ENCODE measurements at regions not wholly inside any gene's neighbourhood (a gene's known extent, or its start where the extent isn't known, plus 50 kb on each side); places are given as distances from the start of the nearest gene placed in this dataset.

DNA sequence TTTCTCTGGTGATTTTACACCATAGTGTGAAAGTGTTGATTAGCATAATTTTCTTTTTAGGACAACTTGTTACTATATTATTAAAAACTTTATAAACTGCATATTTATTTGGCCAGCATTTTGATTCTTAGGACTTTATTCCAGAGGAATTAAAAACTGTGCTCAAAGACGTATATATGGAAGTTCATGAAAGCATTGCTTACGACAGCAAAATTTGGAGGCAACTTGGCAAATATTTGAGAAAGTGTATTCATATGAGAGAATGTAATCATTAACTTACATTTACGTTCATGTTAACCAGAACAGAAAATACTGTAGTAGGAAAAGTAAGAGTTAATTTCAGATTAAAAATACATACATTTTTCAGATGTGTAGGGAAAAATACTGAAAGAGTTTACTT is 203.1 kb downstream of the JCAD start:
- no peaks in the 10 kb centered on the region for H3K4me1 ChIP-seq (ENCODE audit: low read depth, poor library complexity, severe bottlenecking)

GRCh38 chr10:29853913-29854312 is 205.5 kb downstream of the JCAD start:
- no peak overlapping the region for H3K4me3 ChIP-seq (IDR thresholded peaks at IDR 0.05; ENCODE audit: insufficient read depth, low read depth, low read length)
- no peak overlapping the region for H3K9ac ChIP-seq
- H3K36me3 ChIP-seq (ENCODE audit: insufficient read depth), result no peaks in the 10 kb centered on the region
- no peak overlapping the region for H3K4me2 ChIP-seq
- H3K4me1 ChIP-seq (ENCODE audit: low read depth, poor library complexity, severe bottlenecking), result no peaks in the 10 kb centered on the region
- no peaks in the 10 kb centered on the region for H3K79me2 ChIP-seq (ENCODE audit: insufficient read depth, low read depth)
- TF ChIP-seq, protein P1, sequence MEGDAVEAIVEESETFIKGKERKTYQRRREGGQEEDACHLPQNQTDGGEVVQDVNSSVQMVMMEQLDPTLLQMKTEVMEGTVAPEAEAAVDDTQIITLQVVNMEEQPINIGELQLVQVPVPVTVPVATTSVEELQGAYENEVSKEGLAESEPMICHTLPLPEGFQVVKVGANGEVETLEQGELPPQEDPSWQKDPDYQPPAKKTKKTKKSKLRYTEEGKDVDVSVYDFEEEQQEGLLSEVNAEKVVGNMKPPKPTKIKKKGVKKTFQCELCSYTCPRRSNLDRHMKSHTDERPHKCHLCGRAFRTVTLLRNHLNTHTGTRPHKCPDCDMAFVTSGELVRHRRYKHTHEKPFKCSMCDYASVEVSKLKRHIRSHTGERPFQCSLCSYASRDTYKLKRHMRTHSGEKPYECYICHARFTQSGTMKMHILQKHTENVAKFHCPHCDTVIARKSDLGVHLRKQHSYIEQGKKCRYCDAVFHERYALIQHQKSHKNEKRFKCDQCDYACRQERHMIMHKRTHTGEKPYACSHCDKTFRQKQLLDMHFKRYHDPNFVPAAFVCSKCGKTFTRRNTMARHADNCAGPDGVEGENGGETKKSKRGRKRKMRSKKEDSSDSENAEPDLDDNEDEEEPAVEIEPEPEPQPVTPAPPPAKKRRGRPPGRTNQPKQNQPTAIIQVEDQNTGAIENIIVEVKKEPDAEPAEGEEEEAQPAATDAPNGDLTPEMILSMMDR (conservative IDR thresholded peaks at IDR 0.05; ENCODE audit: low read depth, low read length), result no peak
- no peak overlapping the region for H3K27ac ChIP-seq
- H2AFZ ChIP-seq (ENCODE audit: low read depth), result no peak overlapping the region
- no peaks in the 10 kb centered on the region for H4K20me1 ChIP-seq (ENCODE audit: insufficient read depth)
- H3K27me3 ChIP-seq (ENCODE audit: insufficient read depth, low read depth), result no peaks in the 10 kb centered on the region

More for the DNA sequence above, 203.1 kb downstream of the JCAD start:
- H3K4me2 ChIP-seq, result no peak overlapping the region
- H3K9ac ChIP-seq, result no peak overlapping the region
- no peaks in the 10 kb centered on the region for H3K27me3 ChIP-seq (ENCODE audit: insufficient read depth, low read depth)
- no peak overlapping the region for H3K4me3 ChIP-seq (IDR thresholded peaks at IDR 0.05; ENCODE audit: insufficient read depth, low read depth, low read length)
- TF ChIP-seq, protein P1 (conservative IDR thresholded peaks at IDR 0.05; ENCODE audit: low read depth, low read length), result no peak
- no peaks in the 10 kb centered on the region for H4K20me1 ChIP-seq (ENCODE audit: insufficient read depth)
- no peak overlapping the region for H3K27ac ChIP-seq
- H2AFZ ChIP-seq (ENCODE audit: low read depth), result no peak overlapping the region
- H3K79me2 ChIP-seq (ENCODE audit: insufficient read depth, low read depth), result no peaks in the 10 kb centered on the region
- no peaks in the 10 kb centered on the region for H3K36me3 ChIP-seq (ENCODE audit: insufficient read depth)

DNA sequence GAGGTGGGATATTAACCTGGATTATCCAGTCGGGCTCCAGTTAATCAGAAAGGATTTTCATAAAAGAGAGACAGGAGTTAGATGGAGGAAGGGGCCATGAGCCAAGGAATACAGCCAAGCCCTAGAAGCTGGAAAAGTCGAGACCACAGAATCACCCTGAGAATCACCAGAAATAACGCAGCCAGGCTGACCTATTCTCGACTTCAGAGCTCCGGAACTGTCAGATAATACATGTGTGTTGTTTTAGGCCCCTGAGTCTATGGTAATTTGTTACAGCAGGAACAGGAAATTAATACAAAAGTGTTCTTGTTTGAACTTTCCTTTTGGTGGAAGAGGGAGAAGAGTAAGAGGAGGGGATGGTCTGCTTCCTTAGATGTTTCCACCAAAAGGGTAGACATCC is 208.1 kb downstream of the JCAD start:
- Histone ChIP-seq H3K36me3 (ENCODE audit: insufficient read depth) (no peaks in the 10 kb centered on the region), H3K27me3 (ENCODE audit: insufficient read depth, low read depth) (no peaks in the 10 kb centered on the region), H3K4me2 (no peak overlapping the region), H3K4me1 (ENCODE audit: low read depth, poor library complexity, severe bottlenecking) (no peaks in the 10 kb centered on the region), H3K4me3 (IDR thresholded peaks at IDR 0.05; ENCODE audit: insufficient read depth, low read depth, low read length) (no peak overlapping the region), H2AFZ (ENCODE audit: low read depth) (no peak overlapping the region), H3K27ac (no peak overlapping the region), H4K20me1 (ENCODE audit: insufficient read depth) (no peaks in the 10 kb centered on the region), H3K79me2 (ENCODE audit: insufficient read depth, low read depth) (no peaks in the 10 kb centered on the region), H3K9ac (no peak overlapping the region)
- TF ChIP-seq, protein P1 (conservative IDR thresholded peaks at IDR 0.05; ENCODE audit: low read depth, low read length), result no peak

DNA sequence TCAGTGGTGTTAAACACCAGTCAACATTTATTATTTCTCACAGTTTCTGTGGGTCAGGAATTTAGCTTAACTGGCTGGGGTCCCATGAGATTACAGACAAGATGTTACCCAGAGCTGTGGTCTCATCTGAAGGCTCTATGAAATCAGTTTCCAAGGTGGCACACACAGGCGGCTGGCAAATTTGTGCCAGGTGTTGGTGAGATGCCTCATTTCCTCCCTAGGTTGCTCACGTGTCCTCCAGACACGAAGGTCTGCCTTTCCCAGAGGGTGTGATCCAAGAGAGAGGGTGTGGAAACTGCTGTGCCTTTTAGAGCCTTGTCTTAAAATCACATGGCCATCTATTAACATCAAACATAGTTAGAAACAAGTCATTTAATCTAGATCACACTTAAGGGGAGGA is 209.0 kb downstream of the JCAD start:
- H4K20me1 ChIP-seq (ENCODE audit: insufficient read depth), result no peaks in the 10 kb centered on the region
- H3K4me1 ChIP-seq (ENCODE audit: low read depth, poor library complexity, severe bottlenecking), result no peaks in the 10 kb centered on the region
- H3K4me2 ChIP-seq, result no peak overlapping the region
- no peaks in the 10 kb centered on the region for H3K79me2 ChIP-seq (ENCODE audit: insufficient read depth, low read depth)
- no peak overlapping the region for H3K4me3 ChIP-seq (IDR thresholded peaks at IDR 0.05; ENCODE audit: insufficient read depth, low read depth, low read length)
- H2AFZ ChIP-seq (ENCODE audit: low read depth), result no peak overlapping the region
- no peaks in the 10 kb centered on the region for H3K27me3 ChIP-seq (ENCODE audit: insufficient read depth, low read depth)
- H3K27ac ChIP-seq, result no peak overlapping the region
- no peaks in the 10 kb centered on the region for H3K36me3 ChIP-seq (ENCODE audit: insufficient read depth)
- TF ChIP-seq, protein P1 (conservative IDR thresholded peaks at IDR 0.05; ENCODE audit: low read depth, low read length), result no peak
- no peak overlapping the region for H3K9ac ChIP-seq

Measured in KMS-11 (cell line).